ENCODE measurements at regions not wholly inside any gene's neighbourhood (a gene's known extent, or its start where the extent isn't known, plus 50 kb on each side); places are given as distances from the start of the nearest gene placed in this dataset.
"Not testable (repeated sequence)": the region's sequence is repeated elsewhere in the genome, so short reads cannot be mapped to it uniquely, and the experiment has no call there.

GRCh38 chr14:105707723-105708151, 181.4 kb downstream of the TMEM121 start:
- H3K4me1 ChIP-seq; intact Hi-C loops (cut with micrococcal nuclease); H3K27ac ChIP-seq (replicated peaks); H3K36me3 ChIP-seq; H3K4me3 ChIP-seq; H3K27me3 ChIP-seq (ENCODE audit: low read depth); H3K9me3 ChIP-seq (replicated peaks); DNase-seq: not testable (repeated sequence)

- H3K4me1 ChIP-seq; H3K36me3 ChIP-seq; H3K27ac ChIP-seq (replicated peaks); H3K27me3 ChIP-seq (ENCODE audit: low read depth); H3K4me3 ChIP-seq; H3K9me3 ChIP-seq (replicated peaks); DNase-seq; intact Hi-C loops (cut with micrococcal nuclease): not testable (repeated sequence)
Observed at GRCh38 chr14:105708251-105709134, 182.1 kb downstream of the TMEM121 start.

GRCh38 chr14:105709281-105710118, 183.1 kb downstream of the TMEM121 start:
- intact Hi-C loops (cut with micrococcal nuclease) = no loop called here
- TF ChIP-seq, protein P1, sequence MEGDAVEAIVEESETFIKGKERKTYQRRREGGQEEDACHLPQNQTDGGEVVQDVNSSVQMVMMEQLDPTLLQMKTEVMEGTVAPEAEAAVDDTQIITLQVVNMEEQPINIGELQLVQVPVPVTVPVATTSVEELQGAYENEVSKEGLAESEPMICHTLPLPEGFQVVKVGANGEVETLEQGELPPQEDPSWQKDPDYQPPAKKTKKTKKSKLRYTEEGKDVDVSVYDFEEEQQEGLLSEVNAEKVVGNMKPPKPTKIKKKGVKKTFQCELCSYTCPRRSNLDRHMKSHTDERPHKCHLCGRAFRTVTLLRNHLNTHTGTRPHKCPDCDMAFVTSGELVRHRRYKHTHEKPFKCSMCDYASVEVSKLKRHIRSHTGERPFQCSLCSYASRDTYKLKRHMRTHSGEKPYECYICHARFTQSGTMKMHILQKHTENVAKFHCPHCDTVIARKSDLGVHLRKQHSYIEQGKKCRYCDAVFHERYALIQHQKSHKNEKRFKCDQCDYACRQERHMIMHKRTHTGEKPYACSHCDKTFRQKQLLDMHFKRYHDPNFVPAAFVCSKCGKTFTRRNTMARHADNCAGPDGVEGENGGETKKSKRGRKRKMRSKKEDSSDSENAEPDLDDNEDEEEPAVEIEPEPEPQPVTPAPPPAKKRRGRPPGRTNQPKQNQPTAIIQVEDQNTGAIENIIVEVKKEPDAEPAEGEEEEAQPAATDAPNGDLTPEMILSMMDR (IDR thresholded peaks at IDR 0.05; ENCODE audit: borderline replicate concordance) = no peak
- H3K4me3 ChIP-seq = no peak overlapping the region
- no peaks in the 10 kb centered on the region for H3K4me1 ChIP-seq
- no peaks in the 10 kb centered on the region for H3K9me3 ChIP-seq (replicated peaks)
- peaks cover 4% of the 10 kb centered on the region for H3K27me3 ChIP-seq (ENCODE audit: low read depth)
- H3K27ac ChIP-seq (replicated peaks) = no peak overlapping the region
- no peaks in the 10 kb centered on the region for H3K36me3 ChIP-seq
- DNase-seq = no peak

- TF ChIP-seq, protein P1 (IDR thresholded peaks at IDR 0.05; ENCODE audit: borderline replicate concordance) = no peak
- intact Hi-C loops (cut with micrococcal nuclease) = no loop called here
- Histone ChIP-seq H3K36me3 (no peaks in the 10 kb centered on the region), H3K4me1 (no peaks in the 10 kb centered on the region), H3K9me3 (replicated peaks) (no peaks in the 10 kb centered on the region), H3K27ac (replicated peaks) (no peak overlapping the region), H3K4me3 (no peak overlapping the region), H3K27me3 (ENCODE audit: low read depth) (peaks cover 4% of the 10 kb centered on the region)
- no peak for DNase-seq
Observed at GRCh38 chr14:105710119-105711043, 184.0 kb downstream of the TMEM121 start.

GRCh38 chr14:105711044-105711620, 184.7 kb downstream of the TMEM121 start:
- Histone ChIP-seq H3K4me1 (no peaks in the 10 kb centered on the region), H3K36me3 (no peaks in the 10 kb centered on the region), H3K27me3 (ENCODE audit: low read depth) (peaks cover 1% of the 10 kb centered on the region), H3K4me3 (no peak overlapping the region), H3K27ac (replicated peaks) (no peak overlapping the region), H3K9me3 (replicated peaks) (no peaks in the 10 kb centered on the region)
- DNase-seq = no peak
- intact Hi-C loops (cut with micrococcal nuclease) = no loop called here
- TF ChIP-seq, protein P1 (IDR thresholded peaks at IDR 0.05; ENCODE audit: borderline replicate concordance) = no peak
